SK-N-SH (cell line): ENCODE measurements at regions not wholly inside any gene's neighbourhood (a gene's known extent, or its start where the extent isn't known, plus 50 kb on each side); places are given as distances from the start of the nearest gene placed in this dataset.

ENCODE experiments used
- CTCF ChIA-PET: fragments of 300-600, 350-600 bp; formaldehyde crosslinking; extraction: SDS; loops from one replicate; lab custom pipeline; 2021; lab: Yijun Ruan, JAX
- POLR2A ChIA-PET: fragments of 350-600 bp; sonication (Branson Sonifier 250); formaldehyde crosslinking; extraction: SDS; loops from one replicate; lab custom pipeline; 2020; ENCODE audit warnings: antibody characterized with exemption, inconsistent platforms; lab: Yijun Ruan, JAX
- DNase-seq: peaks from one replicate; pipeline ENCODE4 v3.0.0; 2012
- H2AFZ ChIP-seq: fragments of 200-600 bp; sonication (generic); 2 replicates; pipeline ENCODE4 v1.8.1; 2016; ENCODE audit warnings: antibody characterized with exemption, mild to moderate bottlenecking, low read depth
- H3F3A ChIP-seq: fragments of 200-600 bp; sonication (generic); replicated peaks from 2 replicates; pipeline ENCODE3; 2016; ENCODE audit warnings: antibody characterized with exemption, mild to moderate bottlenecking; ENCODE audit not compliant: insufficient read depth
- H3K27ac ChIP-seq, 2 experiments: fragments of 200-500 bp in 1 of 2; fragments of 200-600 bp in 1 of 2; sonication (Bioruptor generic) in 1 of 2; sonication (generic), shearing (Covaris generic) in 1 of 2; 2 replicates each; pipeline versions ENCODE4 v1.5.1 to v1.6.1; 2014 to 2016; ENCODE audit warnings: low read depth in 2 of 2, inconsistent platforms in 1 of 2, low read length in 1 of 2, mild to moderate bottlenecking in 1 of 2, mixed read lengths in 1 of 2
- H3K27me3 ChIP-seq: fragments of 200-600 bp; sonication (generic), shearing (Covaris generic); 2 replicates; pipeline ENCODE4 v1.6.1; 2016; ENCODE audit warnings: mixed run types; ENCODE audit not compliant: insufficient read depth
- H3K36me3 ChIP-seq, 2 experiments: fragments of 200-500 bp in 1 of 2; fragments of 200-600 bp in 1 of 2; sonication (Bioruptor generic) in 1 of 2; sonication (generic) in 1 of 2; replicated peaks in 1 of 2; 2 replicates each; pipeline versions ENCODE3 to v1.5.1; 2014 to 2016; ENCODE audit warnings: low read length in 1 of 2, mild to moderate bottlenecking in 1 of 2; ENCODE audit not compliant: insufficient read depth in 2 of 2, control insufficient read depth in 1 of 2
- H3K4me1 ChIP-seq, 2 experiments: fragments of 200-500 bp in 1 of 2; fragments of 200-600 bp in 1 of 2; sonication (Bioruptor generic) in 1 of 2; sonication (generic), shearing (Covaris generic) in 1 of 2; 2 replicates each; pipeline versions ENCODE4 v1.5.1 to v1.6.1; 2014 to 2016; ENCODE audit warnings: low read depth in 1 of 2, low read length in 1 of 2, mixed run types in 1 of 2; ENCODE audit not compliant: insufficient read depth in 2 of 2, control insufficient read depth in 1 of 2
- H3K4me2 ChIP-seq: fragments of 200-600 bp; sonication (generic), shearing (Covaris generic); 2 replicates; pipeline ENCODE4 v1.6.1; 2017; ENCODE audit warnings: mixed run types
- H3K4me3 ChIP-seq, 2 experiments: fragments of 200-500 bp in 1 of 2; fragments of 200-600 bp in 1 of 2; sonication (Bioruptor generic) in 1 of 2; sonication (generic), shearing (Covaris generic) in 1 of 2; 2 replicates each; pipeline versions ENCODE4 v1.5.1 to v1.8.1; 2014 to 2016; ENCODE audit warnings: low read depth in 2 of 2, inconsistent platforms in 1 of 2, low read length in 1 of 2, mild to moderate bottlenecking in 1 of 2, mixed read lengths in 1 of 2, moderate library complexity in 1 of 2
- H3K79me2 ChIP-seq: fragments of 200-600 bp; sonication (generic); 2 replicates; pipeline ENCODE4 v1.8.1; 2017; ENCODE audit warnings: mild to moderate bottlenecking; ENCODE audit not compliant: insufficient read depth
- H3K9ac ChIP-seq: fragments of 200-600 bp; sonication (generic); 2 replicates; pipeline ENCODE4 v1.6.1; 2017; ENCODE audit warnings: mixed run types
- H3K9me2 ChIP-seq: fragments of 200-600 bp; sonication (generic); 2 replicates; pipeline ENCODE4 v1.6.1; 2017; ENCODE audit warnings: mixed run types
- H3K9me3 ChIP-seq: fragments of 200-600 bp; sonication (generic); 2 replicates; pipeline ENCODE4 v1.6.1; 2017; ENCODE audit warnings: mixed run types, mild to moderate bottlenecking, moderate library complexity
- H4K20me1 ChIP-seq: fragments of 200-600 bp; sonication (generic); 2 replicates; pipeline ENCODE4 v1.6.1; 2017; ENCODE audit warnings: mild to moderate bottlenecking, mixed run types; ENCODE audit not compliant: insufficient read depth
- CHD2 ChIP-seq: fragments of 150-350 bp; IDR thresholded peaks from 2 replicates; pipeline ENCODE4 v1.6.1; 2018; ENCODE audit warnings: low read length; ENCODE audit not compliant: partially characterized antibody
- ELF1 ChIP-seq: IDR thresholded peaks from 2 replicates; pipeline ENCODE4 v1.4.0; 2012
- FOSL2 ChIP-seq: IDR thresholded peaks from 2 replicates; pipeline ENCODE4 v1.4.0; 2012; ENCODE audit warnings: low read depth, mild to moderate bottlenecking, moderate library complexity, borderline replicate concordance
- FOXJ3 ChIP-seq: sonication (generic); formaldehyde crosslinking; IDR thresholded peaks from 2 replicates; pipeline ENCODE4 v1.5.1; 2020; ENCODE audit warnings: mild to moderate bottlenecking, missing genetic modification reagents
- FOXM1 ChIP-seq: IDR thresholded peaks from 2 replicates; pipeline ENCODE4 v1.4.0; 2012; ENCODE audit warnings: low read depth, mild to moderate bottlenecking
- GABPA ChIP-seq: IDR thresholded peaks from 2 replicates; pipeline ENCODE4 v1.4.0; 2012; ENCODE audit warnings: low read depth, mild to moderate bottlenecking
- GATA2 ChIP-seq: sonication (generic); formaldehyde crosslinking; IDR thresholded peaks from 2 replicates; pipeline ENCODE4 v1.5.0; 2020; ENCODE audit warnings: mild to moderate bottlenecking, missing genetic modification reagents
- MEF2A ChIP-seq: IDR thresholded peaks from 2 replicates; pipeline ENCODE4 v1.4.0; 2012; ENCODE audit warnings: low read depth, borderline replicate concordance
- MXI1 ChIP-seq: IDR thresholded peaks from 2 replicates; pipeline ENCODE4 v1.6.1; 2012; ENCODE audit warnings: mild to moderate bottlenecking, low read depth, low read length, improper control_type of control experiment
- NRF1 ChIP-seq: IDR thresholded peaks from 2 replicates; pipeline ENCODE4 v1.6.1; 2012; ENCODE audit warnings: low read depth, mild to moderate bottlenecking, low read length
- PBX3 ChIP-seq: IDR thresholded peaks from 2 replicates; pipeline ENCODE4; 2012
- POLR2AphosphoS5 ChIP-seq: IDR thresholded peaks from 2 replicates; pipeline ENCODE4 v1.6.1; 2012; ENCODE audit warnings: low read depth, low read length
- RCOR1 ChIP-seq: fragments of 150-350 bp; IDR thresholded peaks from 2 replicates; pipeline ENCODE4 v1.6.1; 2017; ENCODE audit warnings: antibody characterized with exemption, low read length
- RFX5 ChIP-seq: IDR thresholded peaks from 2 replicates; pipeline ENCODE4 v1.6.1; 2012; ENCODE audit warnings: mild to moderate bottlenecking, improper control_type of control experiment, low read length
- SIN3A ChIP-seq: IDR thresholded peaks from 2 replicates; pipeline ENCODE4 v1.6.1; 2012; ENCODE audit warnings: low read depth, mild to moderate bottlenecking, low read length, moderate library complexity, borderline replicate concordance
- SMC3 ChIP-seq: IDR thresholded peaks from 2 replicates; pipeline ENCODE4 v1.6.1; 2012; ENCODE audit warnings: low read depth, low read length, improper control_type of control experiment
- TAF1 ChIP-seq: IDR thresholded peaks from 2 replicates; pipeline ENCODE4 v1.6.1; 2012; ENCODE audit warnings: low read depth, mild to moderate bottlenecking, low read length, moderate library complexity, borderline replicate concordance
- TEAD4 ChIP-seq: IDR thresholded peaks from 2 replicates; pipeline ENCODE4 v1.4.0; 2012; ENCODE audit warnings: mild to moderate bottlenecking, borderline replicate concordance; ENCODE audit not compliant: insufficient read depth
- YY1 ChIP-seq: IDR thresholded peaks from 2 replicates; pipeline ENCODE4 v1.4.0; 2012; ENCODE audit warnings: low read depth, mild to moderate bottlenecking
- ZBTB33 ChIP-seq: IDR thresholded peaks from 2 replicates; pipeline ENCODE4 v1.4.0; 2012; ENCODE audit warnings: low read depth, borderline replicate concordance
- WGBS: methylation state at CpG from one replicate; pipeline ENCODE4 v1.1.6; 2017; ENCODE audit warnings: low lambda C conversion rate; 5-methylcytosine and 5-hydroxymethylcytosine counted together
- TF ChIP-seq, protein P1 (sequence below): IDR thresholded peaks from 2 replicates; pipeline ENCODE4 v1.4.0; 2012; ENCODE audit warnings: low read depth, borderline replicate concordance
- TF ChIP-seq, protein P2 (sequence below): IDR thresholded peaks from 2 replicates; pipeline ENCODE4 v1.6.1; 2012; ENCODE audit warnings: mild to moderate bottlenecking, low read depth, low read length, moderate library complexity

DNA sequence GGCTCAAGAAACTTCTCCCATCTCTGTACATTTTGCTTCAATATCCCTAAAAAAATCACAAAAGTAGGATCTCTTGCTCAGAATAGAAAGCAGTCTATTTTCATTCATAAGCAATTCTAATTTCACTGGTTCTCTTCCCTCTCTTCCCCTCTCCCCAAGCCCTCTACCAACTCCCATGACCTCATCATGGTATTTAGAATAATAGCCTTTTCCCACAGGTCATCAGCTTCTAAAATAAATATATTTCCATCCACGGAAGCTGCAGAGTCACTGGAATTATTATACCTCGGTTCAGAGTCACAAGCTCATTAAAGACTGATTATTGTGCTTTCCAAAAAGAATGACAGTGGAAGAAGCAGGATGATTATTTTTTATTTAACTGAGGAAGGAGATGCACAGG lies 84.2 kb upstream of the ADRA1B start (continued):
- TF ChIP-seq GABPA = no peak
- no peak for TF ChIP-seq SMC3
- TF ChIP-seq TAF1 = no peak
- no peak for TF ChIP-seq SIN3A
- no peak for TF ChIP-seq NRF1
- TF ChIP-seq FOSL2 = no peak

DNA sequence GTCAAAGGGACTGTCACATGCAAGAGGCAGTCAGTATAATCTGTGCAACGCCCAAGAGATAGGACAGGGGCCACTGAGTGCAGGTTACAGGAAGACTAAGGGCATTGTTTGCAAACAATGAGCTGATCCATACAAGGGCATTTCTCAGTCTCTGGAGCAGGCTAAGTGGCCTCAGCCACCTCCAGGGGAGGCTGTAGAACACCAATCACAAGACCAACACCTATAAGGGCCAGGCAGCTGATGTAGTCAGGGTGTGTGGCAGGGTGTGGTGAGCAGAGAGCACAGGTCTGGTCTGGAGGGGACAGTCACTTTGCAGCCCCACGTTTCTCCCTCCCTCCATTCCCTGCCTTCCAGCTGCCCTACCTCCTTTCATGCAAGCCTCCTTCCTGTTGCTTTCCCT lies 83.2 kb upstream of the ADRA1B start:
- ChIA-PET POLR2A (no interaction called here), CTCF (no interaction called here)
- Histone ChIP-seq H3K27me3 (no peaks in the 10 kb centered on the region), H2AFZ (no peak overlapping the region), H3F3A (no peaks in the 10 kb centered on the region), H3K9me3 (no peaks in the 10 kb centered on the region), H3K9me2 (no peaks in the 10 kb centered on the region), H4K20me1 (no peaks in the 10 kb centered on the region), H3K27ac (no peak overlapping the region), H3K4me3 (no peak overlapping the region), H3K79me2 (no peaks in the 10 kb centered on the region), H3K9ac (no peak overlapping the region), H3K4me2 (no peak overlapping the region), H3K36me3 (no peaks in the 10 kb centered on the region), H3K4me1 (no peaks in the 10 kb centered on the region)
- WGBS = 58% methylated on average over 2 of the region's 2 CpGs
- no peak for DNase-seq
- TF ChIP-seq, protein P1, sequence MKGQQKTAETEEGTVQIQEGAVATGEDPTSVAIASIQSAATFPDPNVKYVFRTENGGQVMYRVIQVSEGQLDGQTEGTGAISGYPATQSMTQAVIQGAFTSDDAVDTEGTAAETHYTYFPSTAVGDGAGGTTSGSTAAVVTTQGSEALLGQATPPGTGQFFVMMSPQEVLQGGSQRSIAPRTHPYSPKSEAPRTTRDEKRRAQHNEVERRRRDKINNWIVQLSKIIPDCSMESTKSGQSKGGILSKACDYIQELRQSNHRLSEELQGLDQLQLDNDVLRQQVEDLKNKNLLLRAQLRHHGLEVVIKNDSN = no peak
- TF ChIP-seq NRF1 (no peak), ELF1 (no peak), TEAD4 (no peak), RCOR1 (no peak), GABPA (no peak), MEF2A (no peak), RFX5 (no peak), FOSL2 (no peak), FOXM1 (no peak), CHD2 (no peak), POLR2AphosphoS5 (no peak), YY1 (no peak), FOXJ3 (no peak), PBX3 (no peak), ZBTB33 (no peak), MXI1 (no peak), GATA2 (no peak)
- TF ChIP-seq, protein P2, sequence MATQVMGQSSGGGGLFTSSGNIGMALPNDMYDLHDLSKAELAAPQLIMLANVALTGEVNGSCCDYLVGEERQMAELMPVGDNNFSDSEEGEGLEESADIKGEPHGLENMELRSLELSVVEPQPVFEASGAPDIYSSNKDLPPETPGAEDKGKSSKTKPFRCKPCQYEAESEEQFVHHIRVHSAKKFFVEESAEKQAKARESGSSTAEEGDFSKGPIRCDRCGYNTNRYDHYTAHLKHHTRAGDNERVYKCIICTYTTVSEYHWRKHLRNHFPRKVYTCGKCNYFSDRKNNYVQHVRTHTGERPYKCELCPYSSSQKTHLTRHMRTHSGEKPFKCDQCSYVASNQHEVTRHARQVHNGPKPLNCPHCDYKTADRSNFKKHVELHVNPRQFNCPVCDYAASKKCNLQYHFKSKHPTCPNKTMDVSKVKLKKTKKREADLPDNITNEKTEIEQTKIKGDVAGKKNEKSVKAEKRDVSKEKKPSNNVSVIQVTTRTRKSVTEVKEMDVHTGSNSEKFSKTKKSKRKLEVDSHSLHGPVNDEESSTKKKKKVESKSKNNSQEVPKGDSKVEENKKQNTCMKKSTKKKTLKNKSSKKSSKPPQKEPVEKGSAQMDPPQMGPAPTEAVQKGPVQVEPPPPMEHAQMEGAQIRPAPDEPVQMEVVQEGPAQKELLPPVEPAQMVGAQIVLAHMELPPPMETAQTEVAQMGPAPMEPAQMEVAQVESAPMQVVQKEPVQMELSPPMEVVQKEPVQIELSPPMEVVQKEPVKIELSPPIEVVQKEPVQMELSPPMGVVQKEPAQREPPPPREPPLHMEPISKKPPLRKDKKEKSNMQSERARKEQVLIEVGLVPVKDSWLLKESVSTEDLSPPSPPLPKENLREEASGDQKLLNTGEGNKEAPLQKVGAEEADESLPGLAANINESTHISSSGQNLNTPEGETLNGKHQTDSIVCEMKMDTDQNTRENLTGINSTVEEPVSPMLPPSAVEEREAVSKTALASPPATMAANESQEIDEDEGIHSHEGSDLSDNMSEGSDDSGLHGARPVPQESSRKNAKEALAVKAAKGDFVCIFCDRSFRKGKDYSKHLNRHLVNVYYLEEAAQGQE = no peak
